Astrocyte of the spinal cord (primary cell): ENCODE measurements at regions not wholly inside any gene's neighbourhood (a gene's known extent, or its start where the extent isn't known, plus 50 kb on each side); places are given as distances from the start of the nearest gene placed in this dataset.
A peak's percentile ranks its signal among the peaks of the same experiment; 100 is the strongest.

ENCODE experiments used
- DNase-seq: peaks from one replicate; pipeline ENCODE4 v3.0.0; 2011; ENCODE audit warnings: low read depth, low spot score
- H3K4me3 ChIP-seq: 2 replicates; pipeline ENCODE4 v1.5.1; 2011; ENCODE audit warnings: low read depth, mild to moderate bottlenecking, low read length, moderate library complexity
- in situ Hi-C: cut with HindIII; loops from 2 replicates; pipeline ENCODE4 v1.10.0; 2017; ENCODE audit warnings: low sequenced_read_pairs
- TF ChIP-seq, protein P1 (sequence below): IDR thresholded peaks from 2 replicates; pipeline ENCODE4 v1.5.1; 2012; ENCODE audit warnings: low read depth, mild to moderate bottlenecking, low read length, inconsistent platforms

DNA sequence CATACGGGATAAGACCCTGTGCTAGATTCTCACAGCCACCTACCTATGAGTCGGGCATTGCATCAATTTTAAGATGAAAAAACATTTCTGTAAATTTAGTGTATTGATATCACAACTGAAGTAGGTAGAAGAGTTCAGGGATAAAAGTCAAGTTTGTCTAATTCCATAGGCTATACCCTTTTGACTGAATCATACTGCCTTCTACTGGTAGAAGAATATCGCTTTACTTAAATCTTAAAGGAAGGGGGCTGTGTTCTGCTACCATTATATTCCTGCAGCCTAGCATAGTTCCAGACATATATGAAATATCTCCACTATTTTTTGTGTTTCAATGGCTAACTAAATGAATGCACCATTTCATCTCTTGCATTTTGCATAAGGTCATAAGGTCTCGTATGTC lies 1128.6 kb downstream of the CDH8 start:
- H3K4me3 ChIP-seq: no peak overlapping the region
- no peak for DNase-seq
- TF ChIP-seq, protein P1, sequence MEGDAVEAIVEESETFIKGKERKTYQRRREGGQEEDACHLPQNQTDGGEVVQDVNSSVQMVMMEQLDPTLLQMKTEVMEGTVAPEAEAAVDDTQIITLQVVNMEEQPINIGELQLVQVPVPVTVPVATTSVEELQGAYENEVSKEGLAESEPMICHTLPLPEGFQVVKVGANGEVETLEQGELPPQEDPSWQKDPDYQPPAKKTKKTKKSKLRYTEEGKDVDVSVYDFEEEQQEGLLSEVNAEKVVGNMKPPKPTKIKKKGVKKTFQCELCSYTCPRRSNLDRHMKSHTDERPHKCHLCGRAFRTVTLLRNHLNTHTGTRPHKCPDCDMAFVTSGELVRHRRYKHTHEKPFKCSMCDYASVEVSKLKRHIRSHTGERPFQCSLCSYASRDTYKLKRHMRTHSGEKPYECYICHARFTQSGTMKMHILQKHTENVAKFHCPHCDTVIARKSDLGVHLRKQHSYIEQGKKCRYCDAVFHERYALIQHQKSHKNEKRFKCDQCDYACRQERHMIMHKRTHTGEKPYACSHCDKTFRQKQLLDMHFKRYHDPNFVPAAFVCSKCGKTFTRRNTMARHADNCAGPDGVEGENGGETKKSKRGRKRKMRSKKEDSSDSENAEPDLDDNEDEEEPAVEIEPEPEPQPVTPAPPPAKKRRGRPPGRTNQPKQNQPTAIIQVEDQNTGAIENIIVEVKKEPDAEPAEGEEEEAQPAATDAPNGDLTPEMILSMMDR: no peak
- in situ Hi-C loops: no loop called here

DNA sequence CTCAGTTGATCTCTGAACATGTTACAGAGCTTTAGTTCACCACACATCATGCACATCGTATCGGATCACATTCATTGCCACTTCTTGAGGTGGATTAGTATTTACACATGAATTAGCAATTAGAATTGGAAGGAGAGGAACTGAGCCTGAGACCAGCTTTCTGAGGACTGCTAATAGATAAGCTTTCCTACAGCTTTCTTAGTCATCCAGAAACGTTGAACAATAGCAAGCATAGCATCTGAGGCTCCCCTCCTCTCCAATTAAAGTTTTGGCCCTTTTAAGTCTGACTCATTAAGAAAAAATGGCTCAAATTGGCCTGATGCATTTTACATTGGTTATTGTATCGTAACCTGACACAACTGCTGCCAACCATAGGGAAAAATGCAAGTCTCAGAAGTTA lies 1130.4 kb downstream of the CDH8 start:
- in situ Hi-C loops: no loop called here
- no peak overlapping the region for H3K4me3 ChIP-seq
- TF ChIP-seq, protein P1: no peak
- peak; percentile 45 for DNase-seq

DNA sequence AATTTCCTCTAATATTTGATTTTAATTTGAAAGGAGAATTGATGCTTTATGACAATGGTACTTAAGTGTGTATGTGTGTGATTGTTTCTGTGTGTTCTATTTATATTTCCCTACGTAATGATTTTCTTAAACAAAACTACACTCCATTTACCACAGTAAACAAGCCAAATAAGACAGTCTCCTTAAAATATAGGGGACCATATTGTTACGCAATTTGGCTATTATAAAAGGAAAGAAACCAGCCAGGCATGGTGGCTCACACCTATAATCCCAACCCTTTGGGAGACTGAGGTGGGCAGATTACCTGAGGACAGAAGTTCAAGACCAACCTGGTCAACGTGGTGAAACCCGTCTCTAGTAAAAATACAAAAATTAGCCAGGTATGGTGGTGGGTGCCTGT lies 1134.1 kb downstream of the CDH8 start:
- H3K4me3 ChIP-seq: no peak overlapping the region
- in situ Hi-C loops: no loop called here
- TF ChIP-seq, protein P1: no peak
- DNase-seq: no peak

DNA sequence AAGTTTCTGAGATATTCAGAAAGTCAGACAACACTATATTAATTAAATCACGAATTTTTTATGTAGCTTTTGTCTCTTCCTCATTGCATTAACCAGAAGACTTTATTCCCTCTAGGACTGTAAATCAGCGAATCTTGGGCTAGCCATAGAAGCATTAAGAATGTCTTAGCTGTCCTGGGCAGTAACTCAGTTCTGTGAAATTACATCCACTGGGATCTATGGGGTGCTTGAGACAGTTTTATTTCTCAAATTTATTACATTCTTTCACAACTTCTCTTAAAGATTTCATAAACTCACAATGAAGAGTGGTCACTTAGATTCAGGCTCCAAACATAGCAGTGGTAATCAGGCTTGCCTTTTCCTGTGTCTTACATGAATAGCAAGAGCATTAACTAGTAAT lies 1153.4 kb downstream of the CDH8 start:
- DNase-seq: no peak
- H3K4me3 ChIP-seq: no peak overlapping the region
- in situ Hi-C loops: no loop called here
- TF ChIP-seq, protein P1: no peak

DNA sequence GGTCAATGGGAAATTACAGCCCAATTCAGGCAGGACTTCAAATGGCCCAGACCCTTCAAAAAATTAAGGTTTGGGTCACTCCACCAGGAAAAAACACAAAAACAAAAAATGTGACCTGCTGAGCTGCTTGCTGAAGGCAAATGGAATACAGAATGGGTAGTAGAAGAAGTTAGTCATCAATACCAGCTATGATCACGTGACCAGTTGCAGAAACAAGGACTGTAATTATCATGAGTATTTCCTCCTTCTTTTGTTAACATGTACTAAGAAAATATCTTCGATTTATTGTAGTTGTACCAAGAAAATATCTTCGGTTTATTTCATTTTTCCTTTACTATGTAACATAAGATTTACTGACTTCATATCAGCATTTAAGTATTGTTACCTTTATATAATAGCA lies 1183.6 kb downstream of the CDH8 start:
- DNase-seq: no peak
- TF ChIP-seq, protein P1: no peak
- H3K4me3 ChIP-seq: no peak overlapping the region
- in situ Hi-C loops: no loop called here

DNA sequence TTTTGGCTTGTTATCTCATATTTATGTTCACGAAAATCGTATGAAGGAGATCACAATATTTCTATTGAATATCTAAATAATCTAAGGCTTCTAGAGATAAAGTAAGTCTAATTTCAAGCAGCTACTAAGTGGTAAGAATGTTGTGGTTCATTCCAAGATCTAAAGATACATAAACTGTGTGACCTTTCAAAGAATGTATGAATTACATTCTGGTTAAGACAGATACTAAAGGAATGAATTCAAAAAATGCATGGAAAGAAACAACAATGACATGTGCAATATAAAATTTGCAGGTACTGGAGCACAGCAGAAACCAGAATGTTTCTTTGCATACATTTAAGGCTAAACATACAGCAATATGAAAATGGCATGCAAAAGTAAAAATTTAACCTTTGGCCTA lies 1214.6 kb downstream of the CDH8 start:
- in situ Hi-C loops: no loop called here
- DNase-seq: no peak
- TF ChIP-seq, protein P1: no peak
- H3K4me3 ChIP-seq: no peak overlapping the region

DNA sequence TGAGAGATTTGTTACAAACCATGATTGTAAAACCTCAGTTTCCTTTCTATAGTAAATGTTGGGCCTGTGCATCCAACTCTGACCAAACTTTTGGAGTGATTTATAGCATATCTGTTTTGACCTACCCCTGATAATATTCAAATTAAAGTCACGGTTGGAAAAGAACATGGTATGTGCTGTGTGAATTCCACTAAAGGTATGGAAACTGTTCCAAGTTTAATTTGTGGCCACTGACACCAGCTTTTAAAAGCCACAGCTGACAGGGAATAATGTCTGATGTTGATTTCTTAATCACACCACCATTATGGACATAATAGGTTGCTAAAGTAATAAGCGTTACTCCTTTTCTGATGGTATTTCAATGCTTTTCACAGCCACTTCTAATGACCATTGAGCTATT lies 1215.9 kb downstream of the CDH8 start:
- no peak overlapping the region for H3K4me3 ChIP-seq
- DNase-seq: no peak
- TF ChIP-seq, protein P1: no peak
- in situ Hi-C loops: no loop called here
